ENCODE measurements at regions not wholly inside any gene's neighbourhood (a gene's known extent, or its start where the extent isn't known, plus 50 kb on each side); places are given as distances from the start of the nearest gene placed in this dataset.
"Not testable (repeated sequence)": the region's sequence is repeated elsewhere in the genome, so short reads cannot be mapped to it uniquely, and the experiment has no call there.

DNA sequence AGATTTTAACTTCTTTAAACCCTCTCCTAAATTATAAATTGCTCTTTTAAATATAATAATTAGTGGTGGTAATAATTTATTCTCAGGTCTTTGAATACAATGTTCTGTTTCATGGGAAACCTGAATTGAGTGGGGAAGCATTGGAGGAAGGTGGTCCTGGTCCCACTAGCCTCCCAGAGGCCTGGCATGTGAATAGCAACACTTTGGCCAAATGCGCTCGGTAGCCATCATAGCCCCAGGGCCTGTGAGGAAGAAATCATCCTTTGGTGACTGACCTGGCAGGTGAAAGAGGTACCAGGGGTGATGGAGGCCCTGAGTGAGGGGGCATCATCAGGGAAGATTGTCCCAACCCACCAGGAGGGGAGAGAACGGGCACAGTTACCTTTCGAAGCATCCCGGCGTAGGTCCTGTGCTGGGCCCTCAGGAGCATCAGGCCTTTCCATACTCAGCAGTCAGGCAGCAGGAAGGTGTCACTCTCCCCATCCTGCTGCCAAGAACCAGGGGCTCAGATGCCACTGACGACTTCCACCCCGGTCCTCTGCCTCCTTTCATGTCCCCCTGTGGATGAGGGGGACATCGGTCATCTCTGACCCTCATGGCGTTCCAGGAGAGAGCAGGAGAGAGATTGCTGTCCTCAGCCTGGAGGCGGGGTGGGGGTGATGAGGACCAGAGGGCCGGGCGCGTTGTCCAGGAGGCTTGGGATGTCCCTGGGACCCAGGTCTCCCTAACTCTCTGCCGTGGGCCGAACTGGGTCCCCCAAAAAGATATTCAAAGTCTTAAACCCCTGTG is 78.6 kb upstream of the HPCAL1 start:
- intact Hi-C loops (cut with micrococcal nuclease), result no loop called here
- Mint-ChIP-seq H3K27ac (no peak overlapping the region), H3K36me3 (ENCODE audit: low read depth) (no peaks in the 10 kb centered on the region), H3K27me3 (peaks cover 15% of the 10 kb centered on the region), H3K4me3 (no peak overlapping the region), H3K9me3 (no peaks in the 10 kb centered on the region), H3K4me1 (ENCODE audit: low read depth) (no peaks in the 10 kb centered on the region)

- Mint-ChIP-seq H3K4me3 (no peak overlapping the region), H3K27ac (no peak overlapping the region), H3K36me3 (ENCODE audit: low read depth) (no peaks in the 10 kb centered on the region), H3K9me3 (no peaks in the 10 kb centered on the region), H3K27me3 (peaks cover 15% of the 10 kb centered on the region), H3K4me1 (ENCODE audit: low read depth) (no peaks in the 10 kb centered on the region)
- intact Hi-C loops (cut with micrococcal nuclease), result no loop called here
Observed at GRCh38 chr2:10224734-10225133, 78.0 kb upstream of the HPCAL1 start.

DNA sequence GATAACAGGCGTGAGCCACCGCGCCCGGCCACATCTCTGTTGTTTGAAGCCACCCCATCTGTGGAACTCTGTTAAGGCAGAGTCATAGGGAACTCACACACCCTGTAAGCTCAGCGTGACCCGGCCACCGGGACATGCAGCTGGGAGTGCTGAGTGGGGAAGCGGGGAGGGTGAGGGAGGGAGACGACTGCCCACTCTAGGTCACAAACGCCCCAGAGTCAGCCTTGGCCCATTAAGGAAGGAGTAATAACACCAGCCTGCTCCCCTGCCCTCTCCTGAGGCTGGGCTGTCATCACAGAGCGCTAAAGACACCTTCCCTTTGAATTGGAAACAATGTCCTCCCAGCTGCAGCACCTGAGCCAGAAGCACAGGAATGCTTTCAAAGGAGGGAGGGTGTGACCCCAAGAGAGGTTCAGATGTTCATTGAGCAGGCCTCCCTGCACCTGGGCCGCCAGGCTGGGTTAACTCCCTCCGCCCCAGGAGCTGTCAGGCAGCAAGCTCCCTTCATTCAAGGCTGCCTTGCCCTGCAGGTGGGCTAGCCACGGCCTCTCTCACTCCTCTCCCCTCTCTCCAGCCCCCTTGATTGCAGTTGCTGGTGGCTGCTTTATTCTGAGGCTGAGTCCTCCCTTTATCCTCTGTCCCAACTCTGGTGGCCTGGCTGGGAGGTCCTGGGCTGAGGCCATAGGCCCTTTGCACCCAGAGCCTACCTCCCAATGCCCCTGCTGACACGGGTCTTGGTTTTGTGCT is 77.2 kb upstream of the HPCAL1 start:
- H3K4me1 Mint-ChIP-seq (ENCODE audit: low read depth), result no peaks in the 10 kb centered on the region
- H3K27me3 Mint-ChIP-seq, result peaks cover 11% of the 10 kb centered on the region
- H3K4me3 Mint-ChIP-seq, result no peak overlapping the region
- H3K27ac Mint-ChIP-seq, result no peak overlapping the region
- intact Hi-C loops (cut with micrococcal nuclease), result no loop called here
- H3K9me3 Mint-ChIP-seq, result no peaks in the 10 kb centered on the region
- H3K36me3 Mint-ChIP-seq (ENCODE audit: low read depth), result no peaks in the 10 kb centered on the region

DNA sequence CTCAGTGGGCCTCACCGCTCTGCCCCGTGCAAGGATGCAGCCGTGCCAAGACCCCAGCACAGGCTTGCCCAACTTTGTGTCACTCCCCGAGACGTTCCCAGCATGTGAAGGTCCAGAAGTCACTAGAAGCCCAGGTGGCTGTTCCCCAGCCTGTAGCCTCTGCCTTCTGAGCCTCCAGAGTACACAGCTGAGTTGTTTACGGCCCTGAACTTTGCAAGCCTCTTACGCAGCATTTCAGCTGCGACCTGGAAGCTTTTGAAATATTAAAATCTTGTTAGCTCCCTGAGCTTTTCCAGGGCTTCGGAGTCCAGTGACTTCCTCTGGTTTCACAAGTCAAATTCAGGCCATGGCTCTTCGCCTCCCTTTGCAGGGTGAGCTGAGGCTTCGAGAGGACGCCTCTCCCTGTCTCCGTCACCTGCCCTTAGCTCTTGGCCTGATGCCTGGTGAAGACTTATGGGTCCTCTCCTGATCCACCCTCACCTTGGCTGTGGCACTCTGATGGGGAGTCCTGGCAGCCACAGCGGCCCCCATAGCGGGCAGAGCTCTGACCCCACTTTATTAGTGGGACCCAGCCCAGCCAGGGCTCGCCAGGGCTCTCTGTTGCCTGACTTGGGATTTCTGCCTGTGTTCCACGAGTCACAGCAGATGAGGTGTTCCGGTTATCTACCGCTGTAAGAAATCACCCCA is 76.5 kb upstream of the HPCAL1 start:
- Mint-ChIP-seq H3K36me3 (ENCODE audit: low read depth) (no peaks in the 10 kb centered on the region), H3K27ac (no peak overlapping the region), H3K4me3 (no peak overlapping the region), H3K27me3 (peaks cover 9% of the 10 kb centered on the region), H3K4me1 (ENCODE audit: low read depth) (no peaks in the 10 kb centered on the region), H3K9me3 (no peaks in the 10 kb centered on the region)
- intact Hi-C loops (cut with micrococcal nuclease), result no loop called here

- intact Hi-C loops (cut with micrococcal nuclease), result no loop called here
- H3K27me3 Mint-ChIP-seq, result peaks cover 7% of the 10 kb centered on the region
- no peaks in the 10 kb centered on the region for H3K36me3 Mint-ChIP-seq (ENCODE audit: low read depth)
- H3K9me3 Mint-ChIP-seq, result peaks cover 9% of the 10 kb centered on the region
- no peak overlapping the region for H3K27ac Mint-ChIP-seq
- H3K4me3 Mint-ChIP-seq, result no peak overlapping the region
- H3K4me1 Mint-ChIP-seq (ENCODE audit: low read depth), result no peaks in the 10 kb centered on the region
Observed at GRCh38 chr2:10228611-10229365, 73.9 kb upstream of the HPCAL1 start.

DNA sequence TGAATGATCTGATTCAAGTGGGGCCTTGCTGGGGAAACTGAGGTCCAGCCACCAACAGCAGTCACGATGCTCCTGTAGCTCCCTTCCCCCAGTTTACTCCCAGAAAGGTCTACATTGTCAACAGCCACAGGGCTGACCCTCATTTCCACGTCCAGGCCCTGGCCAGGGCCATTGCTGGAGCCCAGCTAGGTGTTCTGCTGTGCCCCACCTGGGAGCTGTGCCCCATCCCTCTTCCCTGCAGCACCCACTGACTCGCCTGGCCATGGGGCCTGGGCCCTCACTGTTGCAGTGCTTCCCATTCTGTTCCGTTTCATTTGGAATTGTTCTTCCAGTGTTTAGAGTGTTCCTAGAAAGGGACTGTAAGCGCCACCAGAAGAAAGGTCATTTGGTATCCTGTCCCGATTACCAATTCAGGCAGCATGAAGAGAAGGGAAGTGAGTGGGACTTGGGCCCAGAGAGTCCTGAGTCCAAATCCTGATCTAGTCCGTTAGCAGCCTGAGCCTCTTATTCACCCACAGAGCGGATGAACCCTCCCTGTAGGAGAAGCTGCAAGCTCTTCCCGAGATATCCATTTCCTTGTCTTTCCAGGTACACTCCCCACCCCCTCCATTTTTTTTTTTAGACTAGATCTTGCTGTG is 73.1 kb upstream of the HPCAL1 start:
- no peaks in the 10 kb centered on the region for H3K4me1 Mint-ChIP-seq (ENCODE audit: low read depth)
- peaks cover 7% of the 10 kb centered on the region for H3K27me3 Mint-ChIP-seq
- H3K36me3 Mint-ChIP-seq (ENCODE audit: low read depth), result no peaks in the 10 kb centered on the region
- H3K4me3 Mint-ChIP-seq, result no peak overlapping the region
- H3K27ac Mint-ChIP-seq, result no peak overlapping the region
- intact Hi-C loops (cut with micrococcal nuclease), result no loop called here
- H3K9me3 Mint-ChIP-seq, result peaks cover 9% of the 10 kb centered on the region

- intact Hi-C loops (cut with micrococcal nuclease), result no loop called here
- H3K4me3 Mint-ChIP-seq, result no peak overlapping the region
- H3K27me3 Mint-ChIP-seq, result peaks cover 7% of the 10 kb centered on the region
- H3K9me3 Mint-ChIP-seq, result peaks cover 9% of the 10 kb centered on the region
- no peak overlapping the region for H3K27ac Mint-ChIP-seq
- H3K36me3 Mint-ChIP-seq (ENCODE audit: low read depth), result no peaks in the 10 kb centered on the region
- H3K4me1 Mint-ChIP-seq (ENCODE audit: low read depth), result no peaks in the 10 kb centered on the region
Observed at GRCh38 chr2:10230499-10230898, 72.2 kb upstream of the HPCAL1 start.

DNA sequence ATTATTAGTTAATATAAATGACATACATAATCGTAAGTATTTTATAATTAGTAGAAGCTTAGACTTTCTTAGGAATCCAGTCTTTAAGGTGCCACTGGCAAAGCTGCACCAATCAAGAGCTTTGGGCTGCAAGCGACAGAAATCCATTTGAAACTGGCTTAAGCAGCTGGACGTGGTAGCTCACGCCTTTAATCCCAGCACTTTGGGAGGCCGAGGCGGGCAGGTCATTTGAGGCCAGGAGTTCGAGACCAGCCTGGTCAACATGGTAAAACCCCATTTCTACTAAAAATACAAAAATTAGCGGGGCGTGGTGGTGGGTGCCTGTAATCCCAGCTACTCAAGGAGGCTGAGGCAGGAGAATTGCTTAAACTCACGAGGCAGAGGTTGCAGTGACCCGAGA is 71.8 kb upstream of the HPCAL1 start:
- H3K9me3 Mint-ChIP-seq; H3K4me1 Mint-ChIP-seq (ENCODE audit: low read depth); H3K4me3 Mint-ChIP-seq; intact Hi-C loops (cut with micrococcal nuclease); H3K27me3 Mint-ChIP-seq; H3K36me3 Mint-ChIP-seq (ENCODE audit: low read depth); H3K27ac Mint-ChIP-seq: not testable (repeated sequence)

GRCh38 chr2:10231551-10232085 is 71.1 kb upstream of the HPCAL1 start:
- Mint-ChIP-seq H3K9me3 (peaks cover 9% of the 10 kb centered on the region), H3K27ac (no peak overlapping the region), H3K4me3 (no peak overlapping the region), H3K27me3 (peaks cover 11% of the 10 kb centered on the region), H3K4me1 (ENCODE audit: low read depth) (no peaks in the 10 kb centered on the region), H3K36me3 (ENCODE audit: low read depth) (no peaks in the 10 kb centered on the region)
- intact Hi-C loops (cut with micrococcal nuclease), result no loop called here

DNA sequence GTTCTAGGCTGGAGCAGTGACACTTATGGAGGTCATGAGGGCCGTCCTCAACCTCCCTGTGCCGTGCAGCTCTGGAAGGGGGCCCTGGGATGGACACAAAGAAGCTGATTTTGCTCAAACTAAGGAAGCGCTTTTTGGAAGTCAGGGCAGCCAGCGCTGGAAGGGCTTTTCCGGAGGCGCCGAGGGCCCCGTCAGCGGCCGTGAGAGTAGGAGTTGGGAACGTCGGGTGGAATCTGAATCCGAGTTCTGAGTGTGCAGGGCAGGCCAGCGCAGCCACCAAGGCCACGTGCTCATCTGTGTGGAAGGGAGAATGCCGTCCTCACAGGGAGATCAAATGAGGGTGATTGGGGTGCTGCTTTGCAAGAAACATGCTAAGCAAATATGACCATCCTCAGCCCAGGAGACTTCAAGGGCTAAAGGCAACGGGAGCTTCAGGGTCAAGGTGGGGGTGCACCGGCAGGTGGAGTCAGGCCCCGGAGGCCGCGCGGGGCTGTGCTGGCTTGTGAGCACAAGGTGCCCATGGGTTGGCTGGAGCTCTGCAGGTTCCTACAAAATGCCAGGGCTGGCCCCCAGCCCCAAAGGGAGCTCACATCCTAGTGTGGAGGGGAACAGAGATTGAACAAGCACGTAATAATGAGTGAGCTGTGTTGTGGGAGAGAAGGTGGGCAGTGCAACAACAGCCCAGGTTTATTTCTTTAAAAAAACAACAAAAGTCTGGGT is 70.4 kb upstream of the HPCAL1 start:
- Mint-ChIP-seq H3K36me3 (ENCODE audit: low read depth) (no peaks in the 10 kb centered on the region), H3K9me3 (peaks cover 9% of the 10 kb centered on the region), H3K27me3 (peaks cover 10% of the 10 kb centered on the region), H3K4me3 (no peak overlapping the region), H3K27ac (no peak overlapping the region), H3K4me1 (ENCODE audit: low read depth) (no peaks in the 10 kb centered on the region)
- intact Hi-C loops (cut with micrococcal nuclease), result no loop called here

GRCh38 chr2:10233131-10234012 is 69.3 kb upstream of the HPCAL1 start:
- Mint-ChIP-seq H3K36me3 (ENCODE audit: low read depth) (no peaks in the 10 kb centered on the region), H3K4me3 (no peak overlapping the region), H3K9me3 (peaks cover 9% of the 10 kb centered on the region), H3K4me1 (ENCODE audit: low read depth) (no peaks in the 10 kb centered on the region), H3K27me3 (peaks cover 11% of the 10 kb centered on the region), H3K27ac (no peak overlapping the region)
- intact Hi-C loops (cut with micrococcal nuclease), result no loop called here

GRCh38 chr2:10234013-10234306 is 68.7 kb upstream of the HPCAL1 start:
- H3K27ac Mint-ChIP-seq, result no peak overlapping the region

More at GRCh38 chr2:10234013-10234306, 68.7 kb upstream of the HPCAL1 start:
- H3K4me3 Mint-ChIP-seq, result no peak overlapping the region
- H3K4me1 Mint-ChIP-seq (ENCODE audit: low read depth), result no peaks in the 10 kb centered on the region
- intact Hi-C loops (cut with micrococcal nuclease), result no loop called here
- H3K27me3 Mint-ChIP-seq, result peaks cover 13% of the 10 kb centered on the region
- peaks cover 9% of the 10 kb centered on the region for H3K9me3 Mint-ChIP-seq
- H3K36me3 Mint-ChIP-seq (ENCODE audit: low read depth), result no peaks in the 10 kb centered on the region

All from dendritic cell treated with granulocyte-macrophage colony-stimulating factor and Interleukin-4, amounts not matched to agents 40 ng/mL and 50 ng/mL, for 4 days (primary cell).